Suprapubic skin (tissue), 4 donors: ENCODE measurements at regions not wholly inside any gene's neighbourhood (a gene's known extent, or its start where the extent isn't known, plus 50 kb on each side); places are given as distances from the start of the nearest gene placed in this dataset.
"Not testable (repeated sequence)": the region's sequence is repeated elsewhere in the genome, so short reads cannot be mapped to it uniquely, and the experiment has no call there.

Experiments used
- POLR2A ChIP-seq, 2 donors: fragments of 450-650 bp; IDR thresholded peaks; one replicate each; pipeline ENCODE4 v1.6.1; 2017; ENCODE audit warnings: antibody characterized with exemption in 2 of 2, mild to moderate bottlenecking in 2 of 2, moderate library complexity in 2 of 2
- POLR2AphosphoS5 ChIP-seq, 3 donors: sonication (generic); formaldehyde crosslinking; IDR thresholded peaks; one replicate each; pipeline ENCODE4 v1.6.1; 2017; ENCODE audit warnings: antibody characterized with exemption in 3 of 3
- TF ChIP-seq, protein P1 (sequence below), 2 donors: fragments of 200-600 bp in 1 of 2; fragments of 450-650 bp in 1 of 2; sonication (generic) in 1 of 2; IDR thresholded peaks; one replicate each; pipeline ENCODE4 v1.5.1; 2016 to 2019; ENCODE audit warnings: antibody characterized with exemption in 2 of 2, mild to moderate bottlenecking in 1 of 2, moderate library complexity in 1 of 2

DNA sequence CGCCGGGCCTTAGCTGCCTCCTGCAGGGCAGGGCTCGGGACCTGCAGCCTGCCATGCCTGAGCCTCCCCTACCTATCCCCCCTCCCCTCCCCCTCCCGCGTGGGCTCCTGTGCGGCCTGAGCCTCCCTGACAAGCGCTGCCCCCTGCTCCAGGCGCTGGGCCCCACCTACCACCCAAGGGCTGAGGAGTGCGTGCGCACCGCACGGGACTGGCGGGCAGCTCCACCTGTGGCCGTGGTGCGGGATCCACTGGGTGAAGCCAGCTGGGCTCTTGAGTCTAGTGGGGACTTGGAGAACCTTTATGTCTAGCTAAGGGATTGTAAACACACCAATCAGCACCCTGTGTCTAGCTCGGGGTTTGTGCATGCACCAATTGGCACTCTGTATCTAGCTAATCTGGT, 554.6 kb upstream of the ACTRT1 start:
- TF ChIP-seq POLR2AphosphoS5, POLR2A (IDR thresholded peaks at IDR 0.05): not testable (repeated sequence)
- TF ChIP-seq, protein P1, sequence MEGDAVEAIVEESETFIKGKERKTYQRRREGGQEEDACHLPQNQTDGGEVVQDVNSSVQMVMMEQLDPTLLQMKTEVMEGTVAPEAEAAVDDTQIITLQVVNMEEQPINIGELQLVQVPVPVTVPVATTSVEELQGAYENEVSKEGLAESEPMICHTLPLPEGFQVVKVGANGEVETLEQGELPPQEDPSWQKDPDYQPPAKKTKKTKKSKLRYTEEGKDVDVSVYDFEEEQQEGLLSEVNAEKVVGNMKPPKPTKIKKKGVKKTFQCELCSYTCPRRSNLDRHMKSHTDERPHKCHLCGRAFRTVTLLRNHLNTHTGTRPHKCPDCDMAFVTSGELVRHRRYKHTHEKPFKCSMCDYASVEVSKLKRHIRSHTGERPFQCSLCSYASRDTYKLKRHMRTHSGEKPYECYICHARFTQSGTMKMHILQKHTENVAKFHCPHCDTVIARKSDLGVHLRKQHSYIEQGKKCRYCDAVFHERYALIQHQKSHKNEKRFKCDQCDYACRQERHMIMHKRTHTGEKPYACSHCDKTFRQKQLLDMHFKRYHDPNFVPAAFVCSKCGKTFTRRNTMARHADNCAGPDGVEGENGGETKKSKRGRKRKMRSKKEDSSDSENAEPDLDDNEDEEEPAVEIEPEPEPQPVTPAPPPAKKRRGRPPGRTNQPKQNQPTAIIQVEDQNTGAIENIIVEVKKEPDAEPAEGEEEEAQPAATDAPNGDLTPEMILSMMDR (IDR thresholded peaks at IDR 0.05) = not testable (repeated sequence)
